ENCODE measurements at regions not wholly inside any gene's neighbourhood (a gene's known extent, or its start where the extent isn't known, plus 50 kb on each side); places are given as distances from the start of the nearest gene placed in this dataset.

GRCh38 chr13:59413126-59413525 lies 750.6 kb downstream of the DIAPH3 start (continued):
- TF ChIP-seq ZNF462 (CRISPR knock-in tag; IDR thresholded peaks at IDR 0.05) = no peak
- no peak for TF ChIP-seq NANOG (IDR thresholded peaks at IDR 0.05; ENCODE audit: borderline replicate concordance)
- TF ChIP-seq ETS1 (IDR thresholded peaks at IDR 0.05) = no peak
- no peak for TF ChIP-seq EZH2 (IDR thresholded peaks at IDR 0.05; ENCODE audit: low read depth, unreplicated experiment)
- TF ChIP-seq CREB1 (CRISPR knock-in tag; IDR thresholded peaks at IDR 0.05; ENCODE audit: low read depth) = no peak

GRCh38 chr13:59414006-59414405 lies 749.7 kb downstream of the DIAPH3 start:
- Histone ChIP-seq H3K4me3 (no peak overlapping the region), H3F3A (replicated peaks; ENCODE audit: low read depth) (no peaks in the 10 kb centered on the region), H3K27me3 (ENCODE audit: insufficient read depth) (no peaks in the 10 kb centered on the region), H3K4me2 (no peak overlapping the region), H3K9me2 (ENCODE audit: insufficient read depth) (no peaks in the 10 kb centered on the region), H4K20me1 (replicated peaks; ENCODE audit: insufficient read depth) (no peaks in the 10 kb centered on the region), H3K4me1 (ENCODE audit: insufficient read depth) (peaks cover 25% of the 10 kb centered on the region), H2AFZ (no peak overlapping the region), H3K79me2 (replicated peaks; ENCODE audit: insufficient read depth) (no peaks in the 10 kb centered on the region), H3K36me3 (ENCODE audit: insufficient read depth) (no peaks in the 10 kb centered on the region), H3K27ac (ENCODE audit: low read depth) (no peak overlapping the region)
- no peak overlapping the region for H3K27ac Mint-ChIP-seq
- H3K4me3 Mint-ChIP-seq = no peak overlapping the region
- DNase-seq (ENCODE audit: low spot score) (no peak), ATAC-seq (no peak)
- peaks cover 6% of the 10 kb centered on the region; the same call in 2 of the 3 replicates for H3K9me3 Mint-ChIP-seq
- peaks cover 10% of the 10 kb centered on the region for H3K36me3 Mint-ChIP-seq (ENCODE audit: low read depth)
- peaks cover 39% of the 10 kb centered on the region for H3K4me1 Mint-ChIP-seq
- peaks cover 12% of the 10 kb centered on the region for H3K27me3 Mint-ChIP-seq (ENCODE audit: insufficient read depth, low read depth, poor library complexity)
- TF ChIP-seq CTCF (conservative IDR thresholded peaks at IDR 0.05; ENCODE audit: low read depth in 2 of 2) (no peak), ZNF462 (CRISPR knock-in tag; IDR thresholded peaks at IDR 0.05) (no peak), JUNB (IDR thresholded peaks at IDR 0.05; ENCODE audit: unreplicated experiment) (no peak)

Measured in GM23338 (cell line).